ENCODE measurements at regions not wholly inside any gene's neighbourhood (a gene's known extent, or its start where the extent isn't known, plus 50 kb on each side); places are given as distances from the start of the nearest gene placed in this dataset.

DNA sequence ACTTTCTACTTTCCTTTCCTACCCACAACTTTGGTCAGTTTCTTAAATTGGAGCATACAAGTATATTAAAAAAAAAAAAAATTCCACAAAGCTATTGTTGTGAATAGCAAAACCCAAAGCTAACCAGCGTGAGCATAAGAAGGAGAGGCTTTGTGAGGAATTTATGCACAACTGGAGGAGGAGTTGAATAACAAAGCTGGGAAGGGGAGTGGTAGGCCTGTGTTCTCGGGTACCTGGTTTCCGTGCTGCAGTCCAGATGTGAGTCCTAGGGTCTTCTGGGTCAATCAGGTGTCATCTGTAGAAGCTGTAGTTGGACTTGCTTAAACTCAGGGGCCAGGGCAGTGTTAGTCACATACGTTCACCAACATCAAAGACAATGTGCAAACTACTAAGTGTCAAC, 422.5 kb upstream of the SGCG start:
- WGBS, 2 donors, result 80 to 82% methylated on average over 4 of the region's 4 CpGs
- Histone ChIP-seq H3K4me1 (no peaks in the 10 kb centered on the region), H3K27ac (no peak overlapping the region), H3K9me3 (no peaks in the 10 kb centered on the region), H3K27me3 (no peaks in the 10 kb centered on the region), H3K36me3 (ENCODE audit: low read depth, missing control alignments) (no peaks in the 10 kb centered on the region), H3K4me3 (no peak overlapping the region)
- TF ChIP-seq, protein P1, sequence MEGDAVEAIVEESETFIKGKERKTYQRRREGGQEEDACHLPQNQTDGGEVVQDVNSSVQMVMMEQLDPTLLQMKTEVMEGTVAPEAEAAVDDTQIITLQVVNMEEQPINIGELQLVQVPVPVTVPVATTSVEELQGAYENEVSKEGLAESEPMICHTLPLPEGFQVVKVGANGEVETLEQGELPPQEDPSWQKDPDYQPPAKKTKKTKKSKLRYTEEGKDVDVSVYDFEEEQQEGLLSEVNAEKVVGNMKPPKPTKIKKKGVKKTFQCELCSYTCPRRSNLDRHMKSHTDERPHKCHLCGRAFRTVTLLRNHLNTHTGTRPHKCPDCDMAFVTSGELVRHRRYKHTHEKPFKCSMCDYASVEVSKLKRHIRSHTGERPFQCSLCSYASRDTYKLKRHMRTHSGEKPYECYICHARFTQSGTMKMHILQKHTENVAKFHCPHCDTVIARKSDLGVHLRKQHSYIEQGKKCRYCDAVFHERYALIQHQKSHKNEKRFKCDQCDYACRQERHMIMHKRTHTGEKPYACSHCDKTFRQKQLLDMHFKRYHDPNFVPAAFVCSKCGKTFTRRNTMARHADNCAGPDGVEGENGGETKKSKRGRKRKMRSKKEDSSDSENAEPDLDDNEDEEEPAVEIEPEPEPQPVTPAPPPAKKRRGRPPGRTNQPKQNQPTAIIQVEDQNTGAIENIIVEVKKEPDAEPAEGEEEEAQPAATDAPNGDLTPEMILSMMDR (IDR thresholded peaks at IDR 0.05), result no peak
- TF ChIP-seq POLR2A (IDR thresholded peaks at IDR 0.05), result no peak
- intact Hi-C loops (cut with DNase I; ENCODE audit: low total_unique reads), result no loop called here
- DNase-seq, result no peak

DNA sequence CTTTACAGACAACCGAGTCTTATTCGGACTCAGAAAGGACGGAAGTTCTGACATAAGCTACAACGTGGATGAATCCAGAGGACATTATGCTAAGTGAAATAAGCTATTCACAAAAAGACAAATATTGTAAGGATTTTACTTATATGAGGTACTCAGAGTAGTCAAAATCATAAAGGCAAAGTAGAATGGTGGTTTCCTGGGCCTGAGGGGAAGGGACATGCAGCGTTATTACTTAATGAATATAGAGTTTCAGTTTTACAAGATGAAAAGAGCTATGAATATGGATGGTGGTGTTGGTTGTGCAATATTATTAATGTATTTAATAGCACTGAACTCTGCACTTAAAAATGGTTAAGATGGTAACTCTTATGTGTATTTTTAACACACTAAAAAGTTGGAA, 419.1 kb upstream of the SGCG start:
- Histone ChIP-seq H3K27ac (no peak overlapping the region), H3K4me1 (no peaks in the 10 kb centered on the region), H3K4me3 (no peak overlapping the region), H3K27me3 (no peaks in the 10 kb centered on the region), H3K36me3 (ENCODE audit: low read depth, missing control alignments) (no peaks in the 10 kb centered on the region), H3K9me3 (no peaks in the 10 kb centered on the region)
- intact Hi-C loops (cut with DNase I; ENCODE audit: low total_unique reads), result no loop called here
- no peak for DNase-seq
- 74 to 78% methylated on average over 5 of the region's 5 CpGs for WGBS, 2 donors
- TF ChIP-seq, protein P1 (IDR thresholded peaks at IDR 0.05), result no peak
- TF ChIP-seq POLR2A (IDR thresholded peaks at IDR 0.05), result no peak

DNA sequence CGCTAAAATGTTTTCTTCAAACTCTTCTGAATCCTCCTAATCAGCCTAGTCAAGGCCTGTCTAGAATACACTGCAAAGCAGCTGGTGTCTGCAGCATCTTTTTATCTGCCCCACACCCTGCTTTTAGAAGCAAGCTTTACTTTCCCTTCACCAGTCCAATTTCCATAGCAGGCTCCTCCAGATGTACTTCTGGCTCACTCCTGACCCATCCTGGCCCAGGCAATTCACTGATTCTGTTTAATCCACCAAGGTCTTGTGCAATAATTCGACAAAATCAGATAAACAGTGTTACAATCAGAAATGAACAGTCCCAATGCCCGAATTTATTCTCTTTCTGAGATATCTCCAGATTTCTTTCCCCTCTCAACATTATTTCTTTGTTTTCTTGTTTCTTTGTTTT, 415.2 kb upstream of the SGCG start:
- no peak for DNase-seq
- Histone ChIP-seq H3K27me3 (no peaks in the 10 kb centered on the region), H3K4me3 (no peak overlapping the region), H3K4me1 (no peaks in the 10 kb centered on the region), H3K9me3 (no peaks in the 10 kb centered on the region), H3K36me3 (ENCODE audit: low read depth, missing control alignments) (no peaks in the 10 kb centered on the region), H3K27ac (no peak overlapping the region)
- intact Hi-C loops (cut with DNase I; ENCODE audit: low total_unique reads), result no loop called here
- TF ChIP-seq, protein P1 (IDR thresholded peaks at IDR 0.05), result no peak
- TF ChIP-seq POLR2A (IDR thresholded peaks at IDR 0.05), result no peak
- WGBS, 2 donors, result 26 to 52% methylated on average over 3 of the region's 3 CpGs

DNA sequence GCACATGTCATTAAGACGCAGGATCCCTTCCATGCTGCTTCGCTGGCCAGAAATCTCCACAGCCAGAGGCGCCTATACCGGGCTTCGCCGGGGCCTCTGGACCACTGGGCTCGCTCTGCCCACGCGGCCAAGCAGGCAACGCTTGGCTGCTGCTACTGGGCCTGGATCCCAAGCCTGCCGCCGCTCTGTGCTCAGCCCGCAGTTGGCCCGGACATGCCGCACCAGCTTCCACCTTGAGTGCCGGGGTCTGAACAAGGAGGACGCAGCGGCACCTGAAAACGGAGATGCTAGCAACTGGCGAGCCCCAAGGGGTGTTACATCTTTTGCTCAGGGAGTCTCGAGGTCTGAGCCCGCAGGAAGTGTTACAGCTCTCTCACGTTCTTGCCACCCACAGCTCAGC, 409.9 kb upstream of the SGCG start:
- Histone ChIP-seq H3K4me1 (no peaks in the 10 kb centered on the region), H3K36me3 (ENCODE audit: low read depth, missing control alignments) (no peaks in the 10 kb centered on the region), H3K27ac (no peak overlapping the region), H3K27me3 (no peaks in the 10 kb centered on the region), H3K4me3 (peak overlapping the region in 1 of 2 donors; percentile 38), H3K9me3 (no peaks in the 10 kb centered on the region)
- WGBS, 2 donors, result 69 to 85% methylated on average over 4 to 23 of the region's 23 CpGs
- TF ChIP-seq, protein P1 (IDR thresholded peaks at IDR 0.05), result no peak
- TF ChIP-seq POLR2A (IDR thresholded peaks at IDR 0.05), result no peak
- intact Hi-C loops (cut with DNase I; ENCODE audit: low total_unique reads), result no loop called here
- peak; percentile 17 for DNase-seq

DNA sequence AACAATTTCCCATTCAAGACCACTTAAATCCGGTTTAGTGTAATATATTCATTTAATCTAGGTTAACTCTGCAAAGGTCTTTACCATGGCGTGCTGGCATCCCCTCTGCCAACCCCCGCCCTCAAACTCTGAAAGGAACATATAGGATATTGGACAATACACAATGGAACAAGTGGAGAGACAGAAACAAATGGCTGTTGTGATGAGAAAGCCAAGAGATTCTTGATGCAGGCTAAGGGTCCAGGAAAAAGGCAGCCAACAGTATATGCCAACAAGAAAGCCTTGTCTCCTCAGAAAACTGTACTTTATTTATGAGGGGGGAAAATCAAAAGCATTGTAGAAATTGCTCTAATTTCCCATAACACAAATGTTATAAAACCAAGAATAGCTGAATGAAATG, 407.3 kb upstream of the SGCG start:
- intact Hi-C loops (cut with DNase I; ENCODE audit: low total_unique reads), result no loop called here

More for the DNA sequence above, 407.3 kb upstream of the SGCG start:
- Histone ChIP-seq H3K27ac (no peak overlapping the region), H3K9me3 (no peaks in the 10 kb centered on the region), H3K27me3 (no peaks in the 10 kb centered on the region), H3K4me3 (no peak overlapping the region), H3K36me3 (ENCODE audit: low read depth, missing control alignments) (no peaks in the 10 kb centered on the region), H3K4me1 (no peaks in the 10 kb centered on the region)
- DNase-seq, result no peak
- TF ChIP-seq, protein P1 (IDR thresholded peaks at IDR 0.05), result no peak
- TF ChIP-seq POLR2A (IDR thresholded peaks at IDR 0.05), result no peak
- WGBS, 2 donors, result 63 to 64% methylated on average over 3 of the region's 3 CpGs

Data from testis (tissue), 2 donors.